Occipital lobe (tissue), 1 donor: ENCODE measurements at regions not wholly inside any gene's neighbourhood (a gene's known extent, or its start where the extent isn't known, plus 50 kb on each side); places are given as distances from the start of the nearest gene placed in this dataset.
A peak's percentile ranks its signal among the peaks of the same experiment; 100 is the strongest.
"Not testable (repeated sequence)": the region's sequence is repeated elsewhere in the genome, so short reads cannot be mapped to it uniquely, and the experiment has no call there.

ENCODE experiments used
- DNase-seq: peaks from one replicate; lab custom pipeline; 2025; lab: John Stamatoyannopoulos, UW

DNA sequence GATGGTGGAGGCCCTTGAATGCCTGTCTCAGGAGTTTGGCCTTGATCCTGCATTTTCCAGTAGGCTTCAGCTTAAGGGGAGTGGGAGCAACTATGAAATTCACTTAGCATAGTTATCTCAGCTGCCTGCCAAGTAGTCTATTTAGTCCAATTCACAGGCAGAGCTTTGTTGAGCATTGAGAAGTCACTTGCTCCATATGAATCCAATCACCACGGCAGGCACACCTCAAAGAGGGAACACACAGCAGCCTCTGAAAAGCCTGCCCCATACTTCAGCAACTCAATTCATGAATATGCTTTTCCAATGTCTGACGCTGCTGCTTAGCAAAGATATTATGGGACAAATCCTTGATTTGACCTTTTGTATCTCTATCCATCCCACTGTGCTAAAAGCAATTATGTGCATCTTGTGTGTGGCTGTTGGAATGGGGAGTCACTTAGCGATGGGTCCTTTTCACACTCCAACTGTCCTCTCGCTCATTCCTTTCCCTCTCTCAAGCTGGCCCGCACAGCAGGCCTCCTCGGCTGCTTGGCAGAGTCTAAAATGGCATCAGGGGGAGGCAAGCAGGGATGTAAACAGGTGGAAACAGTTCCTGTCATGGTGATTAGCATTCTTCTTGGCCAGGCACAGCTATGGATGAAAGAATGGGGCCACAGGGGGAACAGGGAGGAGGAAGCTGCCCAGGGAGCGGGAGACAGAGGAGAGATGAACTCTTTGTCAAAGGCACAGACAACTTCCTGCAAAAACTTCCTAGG lies 56.0 kb upstream of the LRPPRC start:
- DNase-seq = no peak

- no peak for DNase-seq
These were observed 56.8 kb upstream of the LRPPRC start for GRCh38 chr2:44052584-44052983.

GRCh38 chr2:44053052-44053451 lies 57.3 kb upstream of the LRPPRC start:
- DNase-seq = no peak

GRCh38 chr2:44053456-44053855 lies 57.7 kb upstream of the LRPPRC start:
- no peak for DNase-seq

GRCh38 chr2:44055229-44055628 lies 59.4 kb upstream of the LRPPRC start:
- DNase-seq = no peak

GRCh38 chr2:44055664-44056063 lies 59.9 kb upstream of the LRPPRC start:
- no peak for DNase-seq

DNA sequence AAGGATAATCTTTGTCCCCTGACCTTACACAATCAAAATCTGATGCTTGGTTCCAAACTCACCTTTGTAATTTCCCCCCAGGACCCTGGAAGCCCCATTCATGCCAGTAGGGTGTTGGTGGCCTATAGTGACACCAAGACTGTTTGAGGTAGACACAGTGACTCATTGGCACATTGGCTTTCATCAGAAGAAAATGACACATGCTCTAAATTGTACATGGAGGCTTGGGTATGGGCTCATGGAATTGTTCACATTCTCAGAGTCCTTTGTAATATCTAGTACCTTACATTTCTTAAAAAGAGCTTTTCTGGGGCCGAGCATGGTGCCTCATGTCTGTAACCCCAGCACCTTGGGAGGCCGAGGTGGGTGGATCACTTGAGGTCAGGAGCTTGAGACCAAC lies 61.2 kb upstream of the LRPPRC start:
- no peak for DNase-seq

- not testable (repeated sequence) for DNase-seq
These were observed 64.5 kb upstream of the LRPPRC start for GRCh38 chr2:44060286-44060685.

- DNase-seq = no peak
These were observed 65.2 kb upstream of the LRPPRC start for GRCh38 chr2:44060990-44061389.

- no peak for DNase-seq
These were observed 65.7 kb upstream of the LRPPRC start for GRCh38 chr2:44061469-44061868.

GRCh38 chr2:44061876-44062275 lies 66.1 kb upstream of the LRPPRC start:
- no peak for DNase-seq

DNA sequence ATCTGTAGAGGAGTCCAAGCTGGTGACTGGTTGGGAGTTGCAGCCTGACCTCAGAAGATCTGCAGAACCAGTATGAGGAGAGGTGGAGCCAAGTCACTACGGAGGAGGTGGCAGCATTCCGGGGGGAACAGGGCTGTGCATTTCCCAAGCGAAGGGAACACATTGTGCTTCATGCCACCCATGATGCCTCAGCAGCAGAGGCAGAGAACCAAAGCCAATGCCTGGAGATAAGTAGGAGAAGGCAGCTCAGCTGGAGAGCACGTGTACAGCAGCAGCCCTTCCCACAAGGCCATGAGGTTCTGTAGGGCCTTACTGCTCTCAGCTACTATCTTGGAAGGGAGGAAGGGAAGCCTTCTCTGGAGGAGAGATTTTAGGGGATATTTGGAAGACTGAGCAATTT lies 67.2 kb upstream of the LRPPRC start:
- no peak for DNase-seq

- not testable (repeated sequence) for DNase-seq
These were observed 68.5 kb upstream of the LRPPRC start for GRCh38 chr2:44064281-44064680.

DNA sequence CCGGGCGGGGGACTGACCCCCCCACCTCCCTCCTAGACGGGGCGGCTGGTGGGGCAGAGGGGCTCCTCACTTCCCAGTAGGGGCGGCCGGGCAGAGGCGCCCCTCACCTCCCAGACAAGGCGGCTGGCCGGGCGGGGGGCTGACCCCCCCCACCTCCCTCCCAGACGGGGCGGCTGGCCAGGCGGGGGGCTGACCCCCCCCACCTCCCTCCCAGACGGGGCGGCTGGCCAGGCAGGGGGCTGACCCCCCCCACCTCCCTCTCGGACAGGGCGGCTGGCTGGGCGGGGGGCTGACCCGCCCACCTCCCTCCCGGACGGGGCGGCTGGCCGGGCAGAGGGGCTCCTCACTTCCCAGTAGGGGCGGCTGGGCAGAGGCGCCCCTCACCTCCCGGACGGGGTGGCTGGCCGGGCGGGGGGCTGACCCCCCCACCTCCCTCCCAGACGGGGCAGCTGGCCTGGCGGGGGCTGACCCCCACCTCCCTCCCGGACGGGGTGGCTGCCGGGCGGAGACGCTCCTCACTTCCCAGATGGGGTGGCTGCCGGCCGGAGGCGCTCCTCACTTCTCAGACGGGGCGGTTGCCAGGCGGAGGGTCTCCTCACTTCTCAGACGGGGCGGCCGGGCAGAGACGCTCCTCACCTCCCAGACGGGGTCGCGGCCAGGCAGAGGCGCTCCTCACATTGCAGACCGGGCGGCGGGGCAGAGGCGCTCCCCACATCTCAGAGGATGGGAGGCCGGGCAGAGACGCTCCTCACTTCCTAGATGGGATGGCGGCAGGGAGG lies 71.4 kb upstream of the LRPPRC start:
- DNase-seq = not testable (repeated sequence)

GRCh38 chr2:44067791-44068181 lies 72.0 kb upstream of the LRPPRC start:
- not testable (repeated sequence) for DNase-seq

DNA sequence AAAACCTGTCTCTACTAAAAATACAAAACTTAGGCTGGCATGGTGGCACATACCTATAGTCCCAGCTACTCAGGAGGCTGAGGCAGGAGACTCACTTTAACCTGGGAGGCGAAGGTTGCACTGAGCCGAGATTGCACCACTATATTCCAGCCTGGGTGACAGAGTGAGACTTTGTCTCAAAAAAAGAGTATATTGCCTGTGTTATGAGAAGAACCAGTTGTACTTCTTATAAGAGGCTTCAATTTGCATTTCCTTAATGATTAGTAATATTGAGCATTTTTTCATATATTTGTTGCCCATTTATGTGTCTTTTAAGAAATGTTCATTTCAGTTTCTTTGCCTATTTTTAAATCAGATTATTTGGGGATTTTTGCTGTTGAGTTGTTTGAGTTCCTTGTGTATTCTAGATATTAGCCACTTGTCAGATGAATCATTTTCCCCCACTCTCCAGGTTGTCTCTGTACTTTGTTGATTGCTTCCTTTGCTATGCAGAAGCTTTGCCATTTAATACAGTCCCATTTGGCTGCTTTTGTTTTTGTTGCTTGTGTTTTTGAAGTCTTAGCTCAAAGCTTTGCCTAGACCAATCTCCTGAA lies 75.8 kb upstream of the LRPPRC start:
- DNase-seq = no peak

GRCh38 chr2:44073667-44074066 lies 77.9 kb upstream of the LRPPRC start:
- DNase-seq = not testable (repeated sequence)

DNA sequence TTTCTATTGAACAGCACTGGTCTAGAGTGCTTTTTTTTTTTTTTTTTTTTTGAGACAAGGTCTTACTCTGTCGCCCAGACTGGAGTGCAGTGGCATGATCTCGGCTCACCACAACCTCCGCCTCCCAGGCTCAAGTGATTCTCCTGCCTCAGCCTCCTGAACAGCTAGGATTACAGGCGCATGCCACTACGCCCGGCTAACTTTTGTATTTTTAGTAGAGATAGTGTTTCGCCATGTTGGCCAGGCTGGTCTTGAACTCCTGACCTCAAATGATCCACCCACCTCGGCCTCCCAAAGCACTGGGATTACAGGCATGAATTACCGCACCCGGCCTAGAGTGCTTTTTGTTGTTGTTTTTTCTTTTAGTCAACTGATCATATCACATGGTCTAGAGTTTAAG lies 79.0 kb upstream of the LRPPRC start:
- DNase-seq = not testable (repeated sequence)

GRCh38 chr2:44075541-44075940 lies 79.8 kb upstream of the LRPPRC start:
- peak; percentile 44 for DNase-seq

GRCh38 chr2:44077942-44078511 lies 82.2 kb upstream of the LRPPRC start:
- DNase-seq = no peak

GRCh38 chr2:44079686-44080085 lies 83.9 kb upstream of the LRPPRC start:
- no peak for DNase-seq

DNA sequence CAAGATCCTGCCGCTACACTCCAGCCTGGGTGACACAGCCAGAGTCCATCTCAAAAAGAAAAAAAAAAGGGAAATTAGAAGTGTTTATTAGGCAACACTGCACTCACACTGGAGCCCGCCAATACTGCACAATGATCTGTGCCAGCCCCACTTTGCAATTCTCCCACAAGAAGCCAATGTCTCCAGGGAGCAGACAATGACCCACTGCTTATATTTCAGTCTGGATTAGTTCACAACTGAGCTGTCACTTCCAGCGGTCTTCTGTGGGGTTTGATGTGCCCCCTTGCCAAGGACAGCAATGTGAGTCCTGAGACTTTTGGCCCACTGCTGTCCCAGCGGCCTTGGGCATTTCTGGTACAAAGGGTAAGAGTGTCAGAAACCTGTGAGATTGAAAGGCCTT lies 85.6 kb upstream of the PPM1B start:
- no peak for DNase-seq
